CD4-positive, alpha-beta T cell (primary cell): ENCODE measurements at regions not wholly inside any gene's neighbourhood (a gene's known extent, or its start where the extent isn't known, plus 50 kb on each side); places are given as distances from the start of the nearest gene placed in this dataset.

Experiments used
- ATAC-seq: fragments of 200-7000 bp; cut with Tn5 transposase; one replicate; pipeline ENCODE4 v1.10.0; 2022; ENCODE audit warnings: mild to moderate bottlenecking; ENCODE audit not compliant: poor library complexity
- CTCF ChIA-PET: fragments of 350-600 bp; sonication (Branson Sonifier 250); formaldehyde crosslinking; loops from one replicate; lab custom pipeline; 2021; ENCODE audit warnings: antibody characterized with exemption, inconsistent platforms; lab: Charles Lee
- POLR2A ChIA-PET: fragments of 350-600 bp; sonication (Branson Sonifier 250); formaldehyde crosslinking; loops from one replicate; lab custom pipeline; 2021; ENCODE audit warnings: antibody characterized with exemption, inconsistent platforms; lab: Charles Lee
- DNase-seq, 14 experiments: peaks; one replicate each; pipeline ENCODE4 v3.0.0-alpha.2; 2013 to 2020; ENCODE audit warnings: mixed read lengths in 2 of 14
- H3K27ac ChIP-seq, 2 donors: one replicate each; pipeline versions ENCODE4 v1.5.1 to v1.7.0; 2013; ENCODE audit warnings: low read length in 2 of 2, low read depth in 1 of 2, mild to moderate bottlenecking in 1 of 2
- H3K27me3 ChIP-seq, 2 experiments: 1 replicate in 1 of 2; 2 replicates in 1 of 2; pipeline versions ENCODE4 v1.6.1 to v1.7.0; 2013; ENCODE audit warnings: low read length in 2 of 2, control low read depth in 1 of 2, mild to moderate bottlenecking in 1 of 2, moderate library complexity in 1 of 2; ENCODE audit not compliant: insufficient read depth in 2 of 2, control insufficient read depth in 1 of 2
- H3K36me3 ChIP-seq: one replicate; pipeline ENCODE4 v1.6.1; 2013; ENCODE audit warnings: low read length, control low read depth; ENCODE audit not compliant: insufficient read depth
- H3K4me1 ChIP-seq: one replicate; pipeline ENCODE4 v1.6.1; 2013; ENCODE audit warnings: low read length, control low read depth; ENCODE audit not compliant: insufficient read depth
- H3K4me3 ChIP-seq: one replicate; pipeline ENCODE4 v1.5.1; 2013; ENCODE audit warnings: mild to moderate bottlenecking, low read length, moderate library complexity
- H3K9me3 ChIP-seq, 2 experiments: 1 replicate in 1 of 2; 2 replicates in 1 of 2; pipeline versions ENCODE4 v1.6.1 to v1.7.0; 2013; ENCODE audit warnings: low read length in 2 of 2, mild to moderate bottlenecking in 2 of 2, control low read depth in 1 of 2, moderate library complexity in 1 of 2; ENCODE audit not compliant: control insufficient read depth in 1 of 2, insufficient read depth in 1 of 2
- H3K27ac Mint-ChIP-seq: one replicate; pipeline ENCODE4 v1.8.0; 2020; ENCODE audit warnings: mixed read lengths
- H3K27me3 Mint-ChIP-seq: one replicate; pipeline ENCODE4 v1.8.0; 2021; ENCODE audit warnings: mixed read lengths
- H3K36me3 Mint-ChIP-seq: one replicate; pipeline ENCODE4 v1.8.0; 2021; ENCODE audit warnings: low read depth, mixed read lengths
- H3K4me1 Mint-ChIP-seq: one replicate; pipeline ENCODE4 v1.8.0; 2021; ENCODE audit warnings: low read depth, mixed read lengths
- H3K4me3 Mint-ChIP-seq: one replicate; pipeline ENCODE4 v1.8.0; 2020; ENCODE audit warnings: mild to moderate bottlenecking, mixed read lengths
- H3K9me3 Mint-ChIP-seq: one replicate; pipeline ENCODE4 v1.8.0; 2020; ENCODE audit warnings: mixed read lengths
- intact Hi-C, 2 experiments: fragments of 100-400 bp; cut with DNase I in 1 of 2; cut with micrococcal nuclease in 1 of 2; formaldehyde crosslinking; loops; one replicate each; pipeline versions ENCODE4 v1.15.1 to v1.9.0; 2023 to 2025; cut with DNase I, micrococcal nuclease
- TF ChIP-seq, protein P1 (sequence below): fragments of 200-600 bp; IDR thresholded peaks from one replicate; pipeline ENCODE4 v1.8.0; 2022; ENCODE audit warnings: antibody characterized with exemption, mild to moderate bottlenecking

DNA sequence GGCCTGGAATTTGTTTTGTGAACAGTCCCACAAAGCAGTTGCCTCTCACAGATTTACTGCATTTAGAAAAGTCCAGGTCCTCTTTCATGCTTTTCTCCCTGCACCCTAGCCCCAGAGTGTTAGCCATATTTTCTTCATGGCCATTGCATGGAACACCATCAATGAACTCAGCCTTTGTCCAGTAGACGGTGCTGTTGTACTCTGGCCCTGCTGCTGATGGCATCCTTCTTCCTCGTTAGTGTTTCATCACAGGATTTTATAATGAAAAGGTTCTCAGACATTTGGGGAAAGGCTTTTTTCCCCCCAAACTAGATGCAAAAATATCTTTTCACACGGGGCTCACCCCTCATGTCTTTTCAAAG lies 93.0 kb upstream of the SLC25A13 start:
- Histone ChIP-seq H3K27ac (no peak overlapping the region), H3K27me3 (no peaks in the 10 kb centered on the region), H3K4me3 (no peak overlapping the region), H3K9me3 (no peaks in the 10 kb centered on the region), H3K36me3 (no peaks in the 10 kb centered on the region), H3K4me1 (no peaks in the 10 kb centered on the region)
- TF ChIP-seq, protein P1, sequence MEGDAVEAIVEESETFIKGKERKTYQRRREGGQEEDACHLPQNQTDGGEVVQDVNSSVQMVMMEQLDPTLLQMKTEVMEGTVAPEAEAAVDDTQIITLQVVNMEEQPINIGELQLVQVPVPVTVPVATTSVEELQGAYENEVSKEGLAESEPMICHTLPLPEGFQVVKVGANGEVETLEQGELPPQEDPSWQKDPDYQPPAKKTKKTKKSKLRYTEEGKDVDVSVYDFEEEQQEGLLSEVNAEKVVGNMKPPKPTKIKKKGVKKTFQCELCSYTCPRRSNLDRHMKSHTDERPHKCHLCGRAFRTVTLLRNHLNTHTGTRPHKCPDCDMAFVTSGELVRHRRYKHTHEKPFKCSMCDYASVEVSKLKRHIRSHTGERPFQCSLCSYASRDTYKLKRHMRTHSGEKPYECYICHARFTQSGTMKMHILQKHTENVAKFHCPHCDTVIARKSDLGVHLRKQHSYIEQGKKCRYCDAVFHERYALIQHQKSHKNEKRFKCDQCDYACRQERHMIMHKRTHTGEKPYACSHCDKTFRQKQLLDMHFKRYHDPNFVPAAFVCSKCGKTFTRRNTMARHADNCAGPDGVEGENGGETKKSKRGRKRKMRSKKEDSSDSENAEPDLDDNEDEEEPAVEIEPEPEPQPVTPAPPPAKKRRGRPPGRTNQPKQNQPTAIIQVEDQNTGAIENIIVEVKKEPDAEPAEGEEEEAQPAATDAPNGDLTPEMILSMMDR: peak; percentile 46
- POLR2A ChIA-PET: no interaction called here
- ATAC-seq: peak; percentile 43
- no peak overlapping the region for H3K4me3 Mint-ChIP-seq
- intact Hi-C loops: loop anchor here (5.0 to 10.0 kb wide), 2 partner anchors 610 to 612 kb away; partner anchors contain the start of gene DLX5 (in 1 of the 2)
- H3K36me3 Mint-ChIP-seq: no peaks in the 10 kb centered on the region
- no peak overlapping the region for H3K27ac Mint-ChIP-seq
- H3K4me1 Mint-ChIP-seq: no peaks in the 10 kb centered on the region
- DNase-seq: peak in 9 of 14 experiments; percentile 3 to 62 (median 7)
- CTCF ChIA-PET: no interaction called here
- H3K9me3 Mint-ChIP-seq: no peaks in the 10 kb centered on the region
- peaks cover 10% of the 10 kb centered on the region for H3K27me3 Mint-ChIP-seq

DNA sequence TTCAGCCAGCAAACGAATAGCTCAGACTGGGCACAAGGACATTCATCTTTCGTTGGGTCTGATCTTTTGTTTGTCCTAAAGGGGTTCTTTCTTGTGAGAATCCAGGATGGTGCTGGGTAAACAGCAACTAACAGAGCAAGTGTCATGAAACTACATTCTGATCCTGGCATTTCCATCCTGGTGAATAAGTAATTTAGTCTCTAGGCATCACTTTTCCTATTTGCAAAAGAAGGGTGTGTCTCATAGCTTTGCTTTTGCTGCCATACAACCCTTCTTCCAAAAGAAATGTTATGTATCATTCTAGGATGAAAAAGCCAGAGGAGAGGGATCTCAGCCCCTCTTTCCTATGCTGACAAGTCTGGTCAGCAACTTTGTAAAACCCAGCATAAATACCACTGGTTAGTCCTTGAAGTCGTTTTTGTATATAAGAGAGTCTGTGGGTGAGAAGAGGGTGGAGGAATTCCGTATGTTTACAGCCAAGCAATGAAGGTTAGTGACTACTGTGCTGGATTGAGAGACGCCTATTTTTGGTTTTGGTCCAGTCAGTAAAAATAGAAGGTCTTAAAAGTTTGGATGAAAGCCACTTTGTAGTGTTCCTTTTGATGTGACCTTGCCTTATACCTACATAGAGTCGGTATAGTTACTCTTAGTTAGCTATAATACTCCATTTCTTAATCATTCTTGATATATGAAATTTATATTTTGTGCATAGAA lies 88.4 kb upstream of the SLC25A13 start:
- H3K27me3 Mint-ChIP-seq: peaks cover 4% of the 10 kb centered on the region
- no peaks in the 10 kb centered on the region for H3K4me1 ChIP-seq
- no peaks in the 10 kb centered on the region for H3K27me3 ChIP-seq
- ATAC-seq (no peak), DNase-seq (no peak)
- H3K27ac Mint-ChIP-seq: no peak overlapping the region
- intact Hi-C loops: loop anchor here in 1 of 2 experiments (10.0 kb wide), 1 partner anchor 615 kb away; the partner anchor contains the start of gene DLX5
- no peaks in the 10 kb centered on the region for H3K36me3 Mint-ChIP-seq
- H3K4me1 Mint-ChIP-seq: no peaks in the 10 kb centered on the region
- H3K9me3 ChIP-seq: no peaks in the 10 kb centered on the region
- CTCF ChIA-PET: no interaction called here
- no peaks in the 10 kb centered on the region for H3K9me3 Mint-ChIP-seq
- H3K4me3 ChIP-seq: no peak overlapping the region
- no peak overlapping the region for H3K4me3 Mint-ChIP-seq
- no peak overlapping the region for H3K27ac ChIP-seq
- TF ChIP-seq, protein P1: no peak
- no peaks in the 10 kb centered on the region for H3K36me3 ChIP-seq
- POLR2A ChIA-PET: no interaction called here

DNA sequence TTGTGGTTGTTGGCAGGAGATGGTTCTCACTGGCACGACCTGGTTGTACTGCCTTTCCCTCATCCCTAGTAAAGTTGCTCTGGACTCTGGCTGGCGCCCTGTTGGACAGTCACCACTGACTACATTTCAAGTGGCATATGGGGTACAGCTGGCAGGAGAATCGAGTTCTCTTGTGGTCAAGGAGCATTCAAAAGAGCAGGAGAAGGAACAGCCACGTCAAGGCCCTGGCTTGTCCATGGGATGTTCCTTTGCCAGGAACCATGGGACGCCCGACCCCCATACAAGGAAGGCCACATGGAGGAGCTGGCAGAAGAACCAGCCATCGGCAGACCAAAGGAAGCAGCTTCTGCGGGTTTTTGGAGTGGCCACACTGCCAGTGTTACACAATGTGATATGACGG lies 87.0 kb upstream of the SLC25A13 start:
- H3K4me1 ChIP-seq: no peaks in the 10 kb centered on the region
- Mint-ChIP-seq H3K27me3 (no peaks in the 10 kb centered on the region), H3K9me3 (no peaks in the 10 kb centered on the region), H3K4me3 (no peak overlapping the region), H3K27ac (no peak overlapping the region), H3K36me3 (no peaks in the 10 kb centered on the region), H3K4me1 (no peaks in the 10 kb centered on the region)
- ATAC-seq: no peak
- TF ChIP-seq, protein P1: no peak
- ChIA-PET POLR2A (no interaction called here), CTCF (no interaction called here)
- no peaks in the 10 kb centered on the region for H3K36me3 ChIP-seq
- no peak overlapping the region for H3K4me3 ChIP-seq
- intact Hi-C loops: no loop called here
- H3K27ac ChIP-seq: no peak overlapping the region
- H3K9me3 ChIP-seq: no peaks in the 10 kb centered on the region
- no peaks in the 10 kb centered on the region for H3K27me3 ChIP-seq
- no peak for DNase-seq
